ENCODE measurements at regions not wholly inside any gene's neighbourhood (a gene's known extent, or its start where the extent isn't known, plus 50 kb on each side); places are given as distances from the start of the nearest gene placed in this dataset.

DNA sequence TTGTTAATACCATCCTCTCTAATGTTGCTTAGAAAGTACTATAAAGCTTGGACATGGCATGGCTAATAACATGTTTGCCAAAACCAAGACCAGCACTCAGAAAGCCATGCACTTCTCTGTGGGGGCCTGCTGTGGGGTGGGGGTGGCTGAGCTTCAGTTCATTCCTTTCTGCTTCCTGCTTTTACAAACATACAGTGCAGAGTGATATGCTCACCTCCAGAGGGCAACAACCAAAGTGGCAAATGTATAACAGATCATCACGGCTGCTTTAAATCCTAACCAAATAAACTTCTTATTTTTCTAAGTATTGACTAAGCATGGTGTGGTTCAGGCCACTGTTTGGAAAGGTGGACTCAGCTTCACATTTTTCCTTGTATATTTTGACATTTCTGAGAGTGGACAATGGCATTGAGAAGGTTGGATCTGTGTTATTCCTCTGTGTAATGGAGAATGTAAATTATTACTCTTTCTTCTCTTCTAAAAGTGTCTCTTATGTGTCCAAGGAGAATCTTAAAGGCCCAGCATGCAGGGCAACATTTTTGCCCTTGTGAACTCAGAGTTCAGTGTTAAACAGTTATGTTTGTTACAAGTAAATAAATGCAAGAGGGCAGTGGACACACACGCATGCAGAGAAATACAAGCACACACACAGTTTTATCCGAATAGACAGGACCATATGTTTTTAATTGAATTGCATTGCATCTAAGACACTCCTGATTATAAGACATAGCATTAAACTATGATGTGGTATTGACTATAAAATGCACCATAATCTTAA lies 186.1 kb downstream of the HERPUD2 start:
- TF ChIP-seq, protein P1, sequence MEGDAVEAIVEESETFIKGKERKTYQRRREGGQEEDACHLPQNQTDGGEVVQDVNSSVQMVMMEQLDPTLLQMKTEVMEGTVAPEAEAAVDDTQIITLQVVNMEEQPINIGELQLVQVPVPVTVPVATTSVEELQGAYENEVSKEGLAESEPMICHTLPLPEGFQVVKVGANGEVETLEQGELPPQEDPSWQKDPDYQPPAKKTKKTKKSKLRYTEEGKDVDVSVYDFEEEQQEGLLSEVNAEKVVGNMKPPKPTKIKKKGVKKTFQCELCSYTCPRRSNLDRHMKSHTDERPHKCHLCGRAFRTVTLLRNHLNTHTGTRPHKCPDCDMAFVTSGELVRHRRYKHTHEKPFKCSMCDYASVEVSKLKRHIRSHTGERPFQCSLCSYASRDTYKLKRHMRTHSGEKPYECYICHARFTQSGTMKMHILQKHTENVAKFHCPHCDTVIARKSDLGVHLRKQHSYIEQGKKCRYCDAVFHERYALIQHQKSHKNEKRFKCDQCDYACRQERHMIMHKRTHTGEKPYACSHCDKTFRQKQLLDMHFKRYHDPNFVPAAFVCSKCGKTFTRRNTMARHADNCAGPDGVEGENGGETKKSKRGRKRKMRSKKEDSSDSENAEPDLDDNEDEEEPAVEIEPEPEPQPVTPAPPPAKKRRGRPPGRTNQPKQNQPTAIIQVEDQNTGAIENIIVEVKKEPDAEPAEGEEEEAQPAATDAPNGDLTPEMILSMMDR (IDR thresholded peaks at IDR 0.05; ENCODE audit: borderline replicate concordance, insufficient read depth, low read depth, low read length) = peak; percentile 17; the same call in 1 of the 2 replicates
- H3K4me3 ChIP-seq (ENCODE audit: low read depth, low read length) = no peak overlapping the region

DNA sequence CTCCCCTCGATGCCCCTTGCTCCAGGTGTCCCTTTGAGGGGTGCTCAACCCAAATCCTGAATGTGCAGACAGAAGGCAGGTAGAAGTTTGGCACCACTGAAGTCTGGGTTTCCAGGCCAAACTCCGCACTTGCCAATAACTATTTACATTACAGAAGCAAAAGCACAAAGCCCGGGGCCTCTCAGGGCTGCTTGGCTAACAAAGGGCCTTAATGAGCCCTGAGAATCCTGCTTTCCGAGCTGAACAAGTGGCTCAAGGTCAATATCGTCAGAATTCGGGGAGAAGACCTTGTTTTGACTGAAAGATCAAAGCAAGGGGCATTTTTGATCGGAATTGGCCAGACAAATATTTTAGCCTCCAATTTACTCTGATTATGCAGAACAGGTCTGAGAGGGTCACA lies 189.9 kb downstream of the HERPUD2 start:
- H3K4me3 ChIP-seq (ENCODE audit: low read depth, low read length) = no peak overlapping the region
- TF ChIP-seq, protein P1 (IDR thresholded peaks at IDR 0.05; ENCODE audit: borderline replicate concordance, insufficient read depth, low read depth, low read length) = no peak

DNA sequence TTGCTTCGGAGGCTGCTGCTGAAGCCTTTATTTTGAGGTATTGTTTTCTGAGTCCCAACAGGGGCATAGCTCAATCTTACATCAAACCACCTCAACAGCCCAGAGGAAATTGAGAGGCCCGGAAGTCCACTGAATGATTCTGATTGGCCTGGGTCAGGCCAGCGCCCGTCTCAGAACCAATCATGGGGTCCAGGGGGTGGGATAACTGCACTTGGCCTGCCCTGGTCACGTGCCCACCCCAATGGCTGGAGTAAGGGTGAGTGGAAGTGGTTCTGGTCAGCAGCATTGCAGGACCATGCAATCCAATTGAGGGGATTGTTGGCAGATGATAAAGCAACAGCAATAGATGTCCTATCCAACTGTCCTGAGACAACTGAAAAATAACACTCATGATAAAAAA lies 190.6 kb downstream of the HERPUD2 start:
- TF ChIP-seq, protein P1 (IDR thresholded peaks at IDR 0.05; ENCODE audit: borderline replicate concordance, insufficient read depth, low read depth, low read length) = no peak
- no peak overlapping the region for H3K4me3 ChIP-seq (ENCODE audit: low read depth, low read length)

DNA sequence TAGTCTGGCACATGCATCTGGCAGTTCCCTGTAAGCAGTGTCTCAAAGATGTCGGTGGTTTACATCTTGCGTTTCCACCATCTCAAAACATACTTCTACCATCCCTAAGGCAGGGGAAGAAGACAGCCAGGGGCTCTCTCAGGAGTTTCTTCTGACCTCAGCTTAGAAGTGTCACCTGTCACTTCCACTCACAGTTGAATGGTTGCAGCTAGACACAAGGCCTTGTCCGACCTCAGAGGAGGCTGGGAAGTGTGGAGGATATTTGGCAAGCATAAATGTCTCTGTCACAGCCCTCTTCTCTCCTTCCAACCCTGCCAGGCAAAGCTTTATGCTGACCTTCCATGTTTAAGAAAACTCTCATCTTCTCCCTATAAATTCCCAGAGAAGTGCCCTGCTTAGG lies 193.3 kb downstream of the HERPUD2 start:
- TF ChIP-seq, protein P1 (IDR thresholded peaks at IDR 0.05; ENCODE audit: borderline replicate concordance, insufficient read depth, low read depth, low read length) = no peak
- no peak overlapping the region for H3K4me3 ChIP-seq (ENCODE audit: low read depth, low read length)

DNA sequence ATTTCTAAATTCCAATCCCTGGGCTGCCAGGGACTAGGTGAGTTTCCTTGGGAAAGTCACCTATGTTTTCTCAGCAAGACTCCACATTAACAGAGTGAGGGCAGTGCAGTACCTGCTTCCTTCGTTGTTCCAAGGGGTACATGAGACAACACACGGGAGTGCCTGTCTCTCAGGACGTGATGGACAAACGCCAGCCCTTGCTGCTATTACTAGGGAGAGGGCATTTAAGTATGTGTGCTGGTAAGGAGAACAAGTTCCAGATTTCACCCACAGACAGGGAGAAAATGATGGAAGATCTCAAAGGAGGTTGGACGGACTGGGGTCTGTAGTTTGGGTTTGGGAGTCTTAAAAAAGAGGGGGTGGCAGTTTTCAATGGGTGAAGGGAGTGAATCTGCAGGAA lies 195.7 kb downstream of the HERPUD2 start:
- TF ChIP-seq, protein P1 (IDR thresholded peaks at IDR 0.05; ENCODE audit: borderline replicate concordance, insufficient read depth, low read depth, low read length) = no peak
- H3K4me3 ChIP-seq (ENCODE audit: low read depth, low read length) = no peak overlapping the region

DNA sequence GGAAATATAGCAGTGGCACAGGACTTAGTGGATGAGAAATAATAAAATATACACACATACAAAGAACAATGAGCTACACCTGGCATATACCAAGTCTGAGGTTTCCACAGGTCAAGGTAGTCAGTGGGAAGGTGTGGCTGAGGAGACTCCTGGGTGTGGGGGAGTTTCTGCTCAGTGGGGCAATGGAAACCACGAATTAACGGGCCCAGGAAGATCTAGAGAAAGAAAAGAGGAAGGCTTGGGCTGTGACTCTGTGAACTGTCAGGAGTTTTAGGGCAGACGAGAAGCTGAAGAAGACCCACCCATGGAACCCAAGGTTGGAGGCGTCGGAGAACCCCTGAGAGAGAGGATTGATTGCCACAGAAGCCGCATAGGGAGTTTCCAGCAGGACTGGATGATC lies 196.5 kb downstream of the HERPUD2 start:
- no peak overlapping the region for H3K4me3 ChIP-seq (ENCODE audit: low read depth, low read length)

More for the DNA sequence above, 196.5 kb downstream of the HERPUD2 start:
- TF ChIP-seq, protein P1 (IDR thresholded peaks at IDR 0.05; ENCODE audit: borderline replicate concordance, insufficient read depth, low read depth, low read length) = no peak
